Mesothelial cell of epicardium (in vitro differentiated cells): ENCODE measurements at regions not wholly inside any gene's neighbourhood (a gene's known extent, or its start where the extent isn't known, plus 50 kb on each side); places are given as distances from the start of the nearest gene placed in this dataset.

ENCODE experiments used
- DNase-seq, 2 experiments: peaks; one replicate each; pipeline ENCODE4 v3.0.0; 2021; ENCODE audit warnings: low spot score in 2 of 2; ENCODE audit not compliant: unreplicated experiment in 2 of 2
- H3K27ac Mint-ChIP-seq: 2 replicates; pipeline ENCODE4 v1.8.0; 2021; ENCODE audit warnings: mixed read lengths
- H3K27me3 Mint-ChIP-seq: 2 replicates; pipeline ENCODE4 v1.8.0; 2021; ENCODE audit warnings: low read depth, mixed read lengths
- H3K36me3 Mint-ChIP-seq: 2 replicates; pipeline ENCODE4 v1.8.0; 2021; ENCODE audit warnings: mixed read lengths
- H3K4me1 Mint-ChIP-seq: 2 replicates; pipeline ENCODE4 v1.8.0; 2021; ENCODE audit warnings: mixed read lengths
- H3K4me3 Mint-ChIP-seq: 2 replicates; pipeline ENCODE4 v1.8.0; 2021; ENCODE audit warnings: mild to moderate bottlenecking, moderate library complexity, mixed read lengths
- H3K9me3 Mint-ChIP-seq: 2 replicates; pipeline ENCODE4 v1.8.0; 2021; ENCODE audit warnings: mixed read lengths
- TF ChIP-seq, protein P1 (sequence below): fragments of 200-600 bp; sonication (generic); IDR thresholded peaks from one replicate; pipeline ENCODE4 v1.5.0; 2021; ENCODE audit warnings: antibody characterized with exemption; ENCODE audit not compliant: unreplicated experiment

DNA sequence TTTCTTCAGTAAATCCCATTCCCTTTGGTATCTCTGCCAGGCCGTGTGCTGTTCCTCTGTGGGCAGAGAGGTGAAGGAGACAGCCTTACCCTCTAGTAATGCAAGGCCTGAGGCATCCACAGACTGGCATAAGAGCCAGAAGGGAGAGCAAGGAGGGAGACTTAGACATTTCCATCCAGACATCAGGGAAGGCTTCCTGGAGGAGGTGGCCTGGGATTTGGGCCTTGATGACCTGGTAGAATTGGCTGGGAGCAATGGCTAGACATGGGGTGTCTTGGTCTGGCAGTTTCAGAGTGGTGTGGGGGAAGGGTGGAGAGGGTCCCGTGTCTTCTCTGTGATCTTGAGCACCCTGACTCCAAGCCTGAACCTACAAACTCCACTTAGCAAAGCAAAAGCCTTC lies 81.8 kb downstream of the RHOB start:
- peaks cover 36% of the 10 kb centered on the region for H3K4me1 Mint-ChIP-seq

DNA sequence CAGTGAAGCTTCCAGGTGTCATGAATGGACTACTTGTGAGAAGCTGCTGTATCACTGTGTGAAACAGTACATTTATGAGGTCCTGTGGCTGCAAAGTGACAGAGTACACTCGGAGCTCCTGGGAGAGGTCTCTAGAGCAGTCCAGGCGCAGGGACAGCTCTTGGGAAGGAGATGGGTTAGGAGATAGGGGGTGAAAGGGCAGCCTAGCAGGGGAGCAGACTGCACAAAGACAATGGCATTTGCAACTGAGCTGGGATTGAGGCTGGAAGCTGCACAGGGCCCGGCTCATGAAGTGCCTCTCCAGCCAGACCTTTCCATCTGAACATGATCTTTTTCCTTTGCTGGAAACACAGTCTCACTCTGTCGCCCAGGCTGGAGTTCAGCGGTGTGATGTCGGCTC lies 83.6 kb downstream of the RHOB start:
- H3K36me3 Mint-ChIP-seq: no peaks in the 10 kb centered on the region
- H3K4me3 Mint-ChIP-seq: no peak overlapping the region
- H3K9me3 Mint-ChIP-seq: no peaks in the 10 kb centered on the region
- TF ChIP-seq, protein P1, sequence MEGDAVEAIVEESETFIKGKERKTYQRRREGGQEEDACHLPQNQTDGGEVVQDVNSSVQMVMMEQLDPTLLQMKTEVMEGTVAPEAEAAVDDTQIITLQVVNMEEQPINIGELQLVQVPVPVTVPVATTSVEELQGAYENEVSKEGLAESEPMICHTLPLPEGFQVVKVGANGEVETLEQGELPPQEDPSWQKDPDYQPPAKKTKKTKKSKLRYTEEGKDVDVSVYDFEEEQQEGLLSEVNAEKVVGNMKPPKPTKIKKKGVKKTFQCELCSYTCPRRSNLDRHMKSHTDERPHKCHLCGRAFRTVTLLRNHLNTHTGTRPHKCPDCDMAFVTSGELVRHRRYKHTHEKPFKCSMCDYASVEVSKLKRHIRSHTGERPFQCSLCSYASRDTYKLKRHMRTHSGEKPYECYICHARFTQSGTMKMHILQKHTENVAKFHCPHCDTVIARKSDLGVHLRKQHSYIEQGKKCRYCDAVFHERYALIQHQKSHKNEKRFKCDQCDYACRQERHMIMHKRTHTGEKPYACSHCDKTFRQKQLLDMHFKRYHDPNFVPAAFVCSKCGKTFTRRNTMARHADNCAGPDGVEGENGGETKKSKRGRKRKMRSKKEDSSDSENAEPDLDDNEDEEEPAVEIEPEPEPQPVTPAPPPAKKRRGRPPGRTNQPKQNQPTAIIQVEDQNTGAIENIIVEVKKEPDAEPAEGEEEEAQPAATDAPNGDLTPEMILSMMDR: no peak
- H3K4me1 Mint-ChIP-seq: peaks cover 37% of the 10 kb centered on the region
- H3K27me3 Mint-ChIP-seq: no peaks in the 10 kb centered on the region
- DNase-seq: no peak
- H3K27ac Mint-ChIP-seq: no peak overlapping the region

More for the DNA sequence above, 81.8 kb downstream of the RHOB start:
- DNase-seq: no peak
- Mint-ChIP-seq H3K27ac (no peak overlapping the region), H3K9me3 (no peaks in the 10 kb centered on the region), H3K36me3 (no peaks in the 10 kb centered on the region), H3K27me3 (no peaks in the 10 kb centered on the region), H3K4me3 (no peak overlapping the region)
- TF ChIP-seq, protein P1: no peak

DNA sequence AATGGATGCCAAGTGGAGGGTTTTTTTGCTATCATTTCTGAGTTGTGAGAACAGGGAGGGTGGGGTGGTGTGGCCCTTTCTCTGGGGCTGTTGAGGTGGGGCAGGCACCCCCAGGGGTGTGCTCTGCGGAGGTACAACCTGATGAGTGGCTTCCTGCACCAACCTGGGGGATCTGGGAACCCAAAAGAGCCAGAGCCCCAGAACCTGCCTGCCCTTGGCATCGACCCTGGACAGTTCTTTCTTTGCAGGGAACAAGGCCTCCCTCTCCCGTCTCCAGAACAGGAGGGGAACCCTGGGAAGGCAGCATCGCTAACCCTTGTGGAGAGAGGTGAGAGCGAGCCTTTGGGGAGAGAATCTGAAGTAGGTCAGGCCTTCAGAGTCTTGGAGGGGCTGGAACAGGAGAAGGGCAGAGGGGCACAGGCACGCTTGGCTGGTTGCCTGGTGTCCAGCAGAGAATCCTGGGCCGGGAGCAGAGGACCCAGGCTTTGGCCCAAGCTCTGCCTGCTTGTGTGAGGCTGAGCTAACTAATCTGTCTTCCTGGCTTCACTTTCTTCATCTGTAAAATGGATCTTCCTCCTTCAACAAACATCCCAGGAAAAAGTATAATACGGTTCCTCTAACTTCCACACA lies 84.9 kb downstream of the RHOB start:
- Mint-ChIP-seq H3K27me3 (no peaks in the 10 kb centered on the region), H3K9me3 (no peaks in the 10 kb centered on the region), H3K4me3 (no peak overlapping the region), H3K36me3 (no peaks in the 10 kb centered on the region), H3K27ac (no peak overlapping the region), H3K4me1 (peaks cover 33% of the 10 kb centered on the region)
- no peak for DNase-seq
- TF ChIP-seq, protein P1: no peak

DNA sequence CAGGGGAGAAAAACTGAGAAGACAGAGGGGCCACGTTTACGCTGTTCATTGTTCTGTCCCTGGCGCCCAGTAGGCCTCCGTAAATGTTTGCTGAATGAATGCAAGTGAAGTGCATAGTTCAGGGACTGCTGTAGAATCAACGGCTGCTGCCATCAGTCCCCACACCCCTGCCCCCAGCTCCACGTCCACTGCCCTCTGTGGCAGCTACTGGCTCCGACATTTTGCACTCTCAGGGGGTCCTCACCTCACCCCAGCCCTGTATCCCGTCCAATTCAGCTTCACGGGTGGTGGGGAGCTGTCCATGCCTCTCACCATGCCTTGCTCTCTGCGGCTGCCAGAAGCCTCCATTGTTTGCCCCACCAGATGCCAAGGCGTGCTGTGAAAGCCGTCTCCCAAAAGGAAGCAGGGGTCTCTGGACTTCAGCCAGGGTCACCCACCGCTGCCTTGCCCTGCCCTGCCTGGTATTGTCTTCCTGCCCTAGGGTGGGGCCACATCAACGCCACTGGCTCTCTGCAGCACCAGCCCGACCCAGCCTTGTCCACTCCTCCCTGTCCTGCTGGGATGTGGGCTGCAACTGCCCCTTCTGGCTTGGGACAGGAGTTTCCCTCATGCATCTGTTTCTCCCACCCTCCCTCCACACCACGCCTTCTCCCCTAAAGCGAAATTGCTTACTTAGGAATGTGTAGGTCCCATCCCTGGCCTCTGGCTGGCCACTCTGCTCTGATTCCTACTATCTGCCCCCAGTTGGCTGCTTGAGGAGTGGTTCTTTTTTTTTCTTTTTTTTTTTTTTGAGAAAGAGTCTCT lies 86.0 kb downstream of the RHOB start:
- Mint-ChIP-seq H3K27me3 (no peaks in the 10 kb centered on the region), H3K27ac (peak overlapping the region; percentile 56), H3K36me3 (no peaks in the 10 kb centered on the region), H3K9me3 (no peaks in the 10 kb centered on the region), H3K4me1 (peaks cover 29% of the 10 kb centered on the region), H3K4me3 (no peak overlapping the region)
- TF ChIP-seq, protein P1: no peak
- no peak for DNase-seq

DNA sequence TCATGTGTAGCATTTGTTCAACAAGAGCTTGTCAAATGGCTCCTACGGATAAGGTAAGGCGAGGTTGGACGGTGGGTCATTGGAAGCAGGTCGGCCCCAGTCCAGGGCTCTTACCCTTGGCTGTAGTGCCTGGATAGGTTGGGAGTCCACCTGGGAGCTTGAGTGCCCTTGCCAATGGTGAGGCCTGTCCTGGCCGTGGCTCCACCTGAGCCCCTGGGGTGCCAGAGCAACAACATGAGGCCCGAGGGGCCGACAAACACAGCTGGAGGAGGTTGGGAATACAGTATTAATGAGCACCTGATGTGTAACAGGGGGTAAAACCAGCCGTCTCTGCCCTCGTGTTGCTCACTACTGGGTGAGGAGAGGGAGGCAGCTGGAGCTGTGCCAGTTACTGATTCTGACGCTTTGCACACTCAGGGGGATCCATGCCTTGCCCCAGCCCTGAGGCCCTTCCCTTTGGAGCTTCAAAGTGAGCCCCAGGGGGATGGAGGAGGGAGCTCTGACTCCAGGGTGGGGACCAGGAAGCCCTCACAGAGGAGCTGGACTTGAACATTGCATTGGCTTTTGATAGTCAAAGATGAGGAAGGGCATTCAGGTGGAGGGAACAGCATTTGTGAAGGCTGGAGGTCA lies 87.2 kb downstream of the RHOB start:
- Mint-ChIP-seq H3K4me1 (peaks cover 29% of the 10 kb centered on the region), H3K36me3 (no peaks in the 10 kb centered on the region), H3K27me3 (no peaks in the 10 kb centered on the region), H3K4me3 (no peak overlapping the region), H3K27ac (no peak overlapping the region), H3K9me3 (no peaks in the 10 kb centered on the region)
- TF ChIP-seq, protein P1: no peak
- DNase-seq: no peak
